Retinal pigment epithelial cell (primary cell): ENCODE measurements at regions not wholly inside any gene's neighbourhood (a gene's known extent, or its start where the extent isn't known, plus 50 kb on each side); places are given as distances from the start of the nearest gene placed in this dataset.

ENCODE experiments used
- DNase-seq: peaks from one replicate; pipeline ENCODE4 v3.0.0-alpha.2; 2010; ENCODE audit warnings: low read depth
- H3K4me3 ChIP-seq: 2 replicates; pipeline ENCODE4 v1.5.1; 2011; ENCODE audit warnings: mild to moderate bottlenecking, low read length, control low read depth, moderate library complexity
- CTCF ChIP-seq: conservative IDR thresholded peaks from 2 replicates; pipeline ENCODE4 v1.5.1; 2011; ENCODE audit warnings: low read depth, low read length, control low read depth, inconsistent platforms

GRCh38 chr21:36553406-36553805 lies 73.5 kb upstream of the CLDN14 start:
- no peak for DNase-seq
- TF ChIP-seq CTCF = no peak
- no peak overlapping the region for H3K4me3 ChIP-seq

GRCh38 chr21:36554411-36555157 lies 74.7 kb upstream of the CLDN14 start:
- no peak for DNase-seq
- no peak overlapping the region for H3K4me3 ChIP-seq
- TF ChIP-seq CTCF = no peak

- no peak for TF ChIP-seq CTCF
- no peak overlapping the region for H3K4me3 ChIP-seq
- no peak for DNase-seq
Observed at GRCh38 chr21:36555199-36555800, 75.4 kb upstream of the CLDN14 start.

GRCh38 chr21:36557316-36557715 lies 77.4 kb upstream of the CLDN14 start:
- TF ChIP-seq CTCF = no peak
- H3K4me3 ChIP-seq = no peak overlapping the region
- DNase-seq = no peak

GRCh38 chr21:36560933-36561575 lies 81.1 kb upstream of the CLDN14 start:
- DNase-seq = no peak
- no peak overlapping the region for H3K4me3 ChIP-seq
- no peak for TF ChIP-seq CTCF

GRCh38 chr21:36563341-36563926 lies 83.5 kb upstream of the CLDN14 start:
- no peak for DNase-seq
- no peak for TF ChIP-seq CTCF
- H3K4me3 ChIP-seq = no peak overlapping the region
